Endometrium (tissue), 2 donors: ENCODE measurements at regions not wholly inside any gene's neighbourhood (a gene's known extent, or its start where the extent isn't known, plus 50 kb on each side); places are given as distances from the start of the nearest gene placed in this dataset.
"Not testable (repeated sequence)": the region's sequence is repeated elsewhere in the genome, so short reads cannot be mapped to it uniquely, and the experiment has no call there.

Experiments used
- FAIRE-seq: peaks from 2 replicates; lab custom pipeline; 2012; peaks lifted over from hg19 to GRCh38; lab: Jason Lieb, UNC
- donor health status: control.
- donor health status: control.

DNA sequence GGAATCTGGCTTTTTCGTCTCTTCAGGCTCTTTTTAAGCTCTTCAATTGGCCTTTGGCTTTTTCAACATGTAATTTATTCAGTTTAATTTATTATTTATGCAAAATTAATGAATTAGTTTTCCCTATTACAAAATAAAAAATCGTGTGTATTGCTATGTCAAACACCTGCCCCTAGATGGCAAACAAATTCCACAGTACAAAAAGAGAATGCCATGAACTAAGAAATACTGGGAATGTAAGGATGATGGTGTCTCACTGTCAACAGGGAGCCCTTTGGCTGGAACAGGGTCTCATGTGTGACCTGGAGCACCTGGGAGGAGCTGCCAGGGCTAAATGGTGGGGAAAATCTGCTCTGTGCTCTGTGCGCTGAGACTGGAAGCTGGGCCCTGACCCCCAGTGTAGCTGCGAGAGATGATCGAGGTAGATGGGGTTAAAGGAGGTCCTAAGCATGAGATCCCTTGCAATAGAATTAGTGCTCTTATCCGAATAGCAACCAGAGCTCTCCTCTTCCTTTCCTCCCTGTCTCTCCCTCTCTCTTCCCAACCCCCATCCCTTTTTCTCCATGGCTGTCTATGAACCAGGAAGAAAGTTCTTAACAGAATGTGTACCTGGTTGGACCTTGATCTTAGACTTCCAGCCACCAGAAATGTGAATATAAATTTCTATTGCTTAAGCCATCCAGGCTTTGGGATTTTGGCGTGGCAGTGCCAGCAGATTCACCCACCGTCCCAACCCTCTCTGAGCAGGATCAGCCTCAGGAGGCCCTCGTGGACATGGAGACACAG, 1183.5 kb downstream of the RPIA start:
- not testable (repeated sequence) for FAIRE-seq

DNA sequence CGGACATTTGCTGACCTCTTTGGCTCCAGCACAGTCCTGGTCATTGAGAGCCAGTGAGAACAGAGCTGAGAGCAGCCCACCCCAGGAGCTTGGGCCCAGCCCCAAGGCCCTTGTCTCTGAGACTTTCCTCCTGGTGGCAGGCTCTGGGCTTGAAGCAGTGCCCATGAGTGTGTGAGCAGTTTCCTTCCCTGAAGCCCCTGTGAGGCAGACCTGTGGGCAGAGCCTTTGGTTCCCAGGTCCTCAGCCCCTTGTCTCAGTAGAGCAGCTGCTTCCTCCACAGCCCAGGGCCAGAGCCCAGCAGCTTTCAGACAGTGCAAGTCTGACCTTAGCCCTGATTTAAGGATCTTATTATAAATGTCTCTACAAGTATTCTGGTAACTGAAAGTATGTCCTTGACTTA, 1185.0 kb downstream of the RPIA start:
- FAIRE-seq = not testable (repeated sequence)

DNA sequence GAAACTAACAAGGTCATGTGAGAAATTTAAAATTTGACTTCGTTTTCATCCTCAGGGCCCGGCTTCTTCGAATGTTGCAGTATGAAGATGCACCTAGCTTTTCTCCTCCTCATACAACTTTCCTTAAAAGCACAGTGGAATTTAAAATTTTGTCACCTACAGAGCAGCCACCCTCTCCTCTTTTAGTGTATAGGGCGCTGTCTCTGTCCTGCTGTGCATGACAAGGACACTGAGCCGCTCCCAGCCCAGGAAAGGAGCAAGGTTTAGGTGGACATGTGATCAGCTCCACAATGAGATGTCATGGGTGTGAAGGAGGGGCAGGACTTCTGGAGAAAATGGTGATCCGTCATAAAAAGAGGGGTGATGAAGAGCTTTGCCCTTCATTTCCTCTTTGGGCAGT, 1185.4 kb downstream of the RPIA start:
- FAIRE-seq = not testable (repeated sequence)

GRCh38 chr2:89882880-89883279, 1191.4 kb downstream of the RPIA start:
- FAIRE-seq = not testable (repeated sequence)

- FAIRE-seq = not testable (repeated sequence)
These were observed 1192.2 kb downstream of the RPIA start for GRCh38 chr2:89883624-89884023.

DNA sequence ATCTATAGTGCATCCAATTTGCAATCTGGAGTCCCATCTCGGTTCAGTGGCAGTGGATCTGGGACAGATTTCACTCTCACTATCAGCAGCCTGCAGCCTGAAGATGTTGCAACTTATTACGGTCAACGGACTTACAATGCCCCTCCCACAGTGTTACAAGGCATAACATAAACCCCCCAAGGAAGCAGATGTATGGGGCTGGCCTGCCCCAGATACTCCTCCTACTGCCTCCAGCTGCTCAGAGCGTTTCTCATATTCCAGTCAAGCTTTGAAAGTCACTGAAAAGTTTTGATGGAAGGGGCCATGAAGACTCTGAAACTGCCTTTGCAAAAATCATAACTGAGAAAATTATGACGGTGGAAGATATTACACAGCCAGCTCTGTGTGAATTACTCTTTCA, 1193.6 kb downstream of the RPIA start:
- not testable (repeated sequence) for FAIRE-seq

DNA sequence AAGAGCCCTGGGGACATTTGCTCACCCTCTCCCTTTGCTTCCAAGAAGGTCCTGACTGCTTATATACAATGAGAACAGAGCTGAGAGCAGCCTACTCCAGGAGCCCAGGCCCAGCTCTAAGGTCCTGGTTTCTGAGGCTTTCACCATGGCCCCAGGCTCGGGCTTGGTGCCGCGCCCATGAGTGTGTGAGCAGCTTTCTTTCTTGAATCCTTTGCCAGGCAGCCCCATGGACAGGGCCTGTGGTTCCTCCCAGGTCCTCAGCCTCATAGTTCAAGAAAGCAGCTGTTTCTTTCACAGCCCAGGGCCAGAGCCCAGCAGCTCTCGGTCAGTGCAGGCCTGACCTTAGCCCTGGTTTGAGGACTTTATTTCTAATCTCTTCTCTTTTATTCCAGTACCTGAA, 1197.2 kb downstream of the RPIA start:
- not testable (repeated sequence) for FAIRE-seq

DNA sequence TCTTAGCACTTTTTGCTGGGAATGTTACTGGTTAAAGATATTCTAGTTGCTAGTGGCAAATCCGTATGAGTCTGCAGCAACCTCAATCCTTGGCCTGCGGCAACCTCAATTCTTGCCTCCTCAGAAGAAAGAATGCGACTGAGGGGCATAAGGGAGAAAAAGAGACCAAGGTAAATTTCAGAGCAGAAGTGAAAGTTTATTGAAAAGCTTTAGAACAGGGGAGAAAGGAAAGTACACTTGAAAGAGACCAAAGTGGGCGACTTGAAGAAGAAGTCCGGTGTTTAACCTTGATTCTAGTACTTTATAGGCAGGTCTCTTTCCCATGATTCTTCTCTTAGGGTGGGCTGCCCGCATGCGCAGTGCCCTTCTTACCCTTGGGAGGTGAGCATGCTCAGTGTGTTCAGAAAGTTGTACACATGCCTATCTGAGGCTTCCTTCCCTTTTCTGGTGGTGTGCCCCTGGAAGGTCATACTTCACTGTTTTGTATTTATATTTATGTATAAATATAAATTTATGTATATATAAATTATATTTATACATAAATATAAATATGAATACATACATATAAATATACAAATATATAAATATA, 1198.8 kb downstream of the RPIA start:
- not testable (repeated sequence) for FAIRE-seq

GRCh38 chr2:89894988-89895387, 1203.5 kb downstream of the RPIA start:
- not testable (repeated sequence) for FAIRE-seq

DNA sequence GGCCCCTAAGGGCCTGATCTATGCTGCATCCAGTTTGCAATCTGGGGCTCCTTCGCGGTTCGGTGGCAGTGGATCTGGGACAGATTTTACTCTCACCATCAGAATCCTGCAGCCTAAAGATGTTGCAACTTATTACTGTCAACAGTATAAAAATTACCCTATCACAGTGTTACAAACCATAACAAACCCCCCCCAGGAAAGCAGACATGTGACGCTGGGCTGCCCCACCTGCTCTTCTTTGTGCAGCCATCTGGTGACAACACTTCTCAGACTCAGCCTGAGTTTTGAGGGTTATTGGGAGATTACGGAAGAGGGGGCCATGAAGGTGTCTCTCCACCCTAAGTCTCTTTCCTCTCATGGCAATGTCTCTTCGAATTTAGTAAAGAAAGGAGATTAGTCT, 1204.2 kb downstream of the RPIA start:
- not testable (repeated sequence) for FAIRE-seq

GRCh38 chr2:89927018-89927417, 1235.5 kb downstream of the RPIA start:
- FAIRE-seq = not testable (repeated sequence)

DNA sequence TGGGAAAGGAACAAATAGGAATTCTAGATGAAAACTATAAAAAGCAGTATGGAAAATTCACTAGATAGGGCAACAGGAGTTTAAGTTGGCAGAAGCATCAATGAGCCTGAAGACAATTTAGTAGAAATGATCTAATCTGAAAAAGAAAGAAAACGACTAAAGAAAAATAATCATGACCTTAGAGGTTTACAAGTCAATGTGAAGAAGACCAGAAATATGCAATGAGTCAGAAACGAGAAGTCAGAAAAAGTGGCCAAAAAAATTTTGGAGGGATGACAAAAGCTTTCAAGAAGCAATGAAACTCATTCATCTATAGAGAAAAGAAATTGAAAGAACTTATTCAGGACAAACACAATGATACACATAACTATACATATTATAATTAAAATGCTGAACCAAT, 1244.0 kb downstream of the RPIA start:
- not testable (repeated sequence) for FAIRE-seq

- not testable (repeated sequence) for FAIRE-seq
These were observed 1244.5 kb downstream of the RPIA start for GRCh38 chr2:89936011-89936410.

DNA sequence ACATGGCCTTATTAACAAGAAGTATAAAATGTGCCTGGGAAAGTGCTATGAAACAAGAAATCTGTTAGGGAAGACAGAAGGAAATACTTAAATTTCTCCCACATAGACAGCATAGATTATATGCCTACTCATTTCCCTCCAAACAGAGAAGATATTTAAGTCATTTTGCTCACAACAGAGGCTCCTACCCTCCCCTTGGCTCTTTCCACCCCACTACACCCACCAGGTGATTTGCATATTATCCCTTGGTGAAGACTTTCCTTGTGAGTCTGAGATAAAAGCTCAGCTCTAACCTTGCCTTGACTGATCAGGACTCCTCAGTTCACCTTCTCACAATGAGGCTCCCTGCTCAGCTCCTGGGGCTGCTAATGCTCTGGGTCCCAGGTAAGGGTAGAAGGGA, 1245.1 kb downstream of the RPIA start:
- not testable (repeated sequence) for FAIRE-seq

DNA sequence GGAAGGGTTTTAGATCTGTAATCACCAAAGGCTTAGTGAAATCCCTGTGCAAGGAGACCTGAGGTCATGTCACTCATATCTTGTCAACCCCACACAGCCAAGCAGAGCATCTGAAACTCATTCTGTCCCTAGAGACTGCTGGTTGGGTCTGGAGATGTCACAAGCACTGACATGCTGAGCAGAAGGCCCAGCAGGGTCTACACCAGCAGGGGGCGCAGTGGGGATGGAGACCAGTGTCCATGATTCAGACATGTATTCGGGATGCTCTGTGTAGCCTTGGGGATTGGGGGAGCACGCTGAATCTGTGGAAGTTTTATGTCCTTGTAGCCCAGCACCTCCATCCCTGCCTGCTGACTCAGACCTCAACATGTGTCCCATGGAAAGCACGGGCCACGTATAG, 1247.3 kb downstream of the RPIA start:
- not testable (repeated sequence) for FAIRE-seq

- not testable (repeated sequence) for FAIRE-seq
These were observed 1252.8 kb downstream of the RPIA start for GRCh38 chr2:89944267-89944666.

DNA sequence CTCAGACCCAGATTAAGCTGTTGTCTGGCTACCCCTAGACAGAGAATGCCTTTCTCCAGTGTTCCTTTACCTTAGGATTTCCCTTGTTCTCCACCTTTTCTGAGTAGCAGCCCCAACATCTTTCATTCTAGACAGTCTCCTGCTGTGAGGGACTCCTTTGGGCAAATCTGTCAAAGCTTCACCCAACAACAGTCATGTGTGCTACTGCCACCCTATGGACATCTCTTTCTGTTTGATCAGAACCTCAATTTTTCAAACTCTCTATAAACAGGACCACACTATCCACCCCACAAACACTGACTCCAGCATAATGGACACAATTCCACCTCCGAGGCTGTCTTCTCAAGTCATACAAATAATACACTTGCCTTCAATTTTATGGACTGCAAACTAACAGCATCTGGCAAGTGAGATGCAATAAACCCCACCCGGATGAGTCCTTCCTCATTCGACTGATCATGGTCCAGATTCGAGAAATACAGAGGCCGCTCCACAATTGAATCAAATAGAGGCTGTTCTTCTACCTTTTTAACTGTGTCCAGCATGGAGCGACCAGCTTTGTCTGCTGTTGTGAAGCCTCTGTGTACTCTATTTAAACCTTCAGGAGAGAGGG, 1253.6 kb downstream of the RPIA start:
- FAIRE-seq = not testable (repeated sequence)

- FAIRE-seq = not testable (repeated sequence)
These were observed 1255.8 kb downstream of the RPIA start for GRCh38 chr2:89947208-89947815.

GRCh38 chr2:89948102-89948501, 1256.6 kb downstream of the RPIA start:
- not testable (repeated sequence) for FAIRE-seq

- FAIRE-seq = peak; percentile 79
These were observed 1259.3 kb downstream of the RPIA start for GRCh38 chr2:89950807-89951206.

- FAIRE-seq = not testable (repeated sequence)
These were observed 1265.8 kb downstream of the RPIA start for GRCh38 chr2:89957236-89957635.

- not testable (repeated sequence) for FAIRE-seq
These were observed 1268.4 kb downstream of the RPIA start for GRCh38 chr2:89959729-89960378.
